Keratinocyte (primary cell): ENCODE measurements at regions not wholly inside any gene's neighbourhood (a gene's known extent, or its start where the extent isn't known, plus 50 kb on each side); places are given as distances from the start of the nearest gene placed in this dataset.

ENCODE experiments used
- DNase-seq: peaks from one replicate; pipeline ENCODE4 v3.0.0-alpha.2; 2011; ENCODE audit warnings: low read depth, missing footprints, low spot score
- FAIRE-seq: peaks from 2 replicates; lab custom pipeline; 2011; peaks lifted over from hg19 to GRCh38; lab: Jason Lieb, UNC
- H2AFZ ChIP-seq: 2 replicates; pipeline ENCODE4 v1.6.0; 2012; ENCODE audit warnings: low read length, control low read depth, inconsistent platforms; ENCODE audit not compliant: control insufficient read depth
- H3K27ac ChIP-seq: 2 replicates; pipeline ENCODE4 v1.5.1; 2011; ENCODE audit warnings: low read length; ENCODE audit not compliant: control insufficient read depth, insufficient read depth
- H3K27me3 ChIP-seq: 3 replicates; pipeline ENCODE4 v1.6.0; 2011; ENCODE audit warnings: low read length; ENCODE audit not compliant: control insufficient read depth, insufficient read depth; ENCODE audit errors: extremely low read depth
- H3K36me3 ChIP-seq, 2 experiments: 2 replicates in 1 of 2; 3 replicates in 1 of 2; pipeline ENCODE4 v1.5.1; 2011; ENCODE audit warnings: low read length in 2 of 2, mild to moderate bottlenecking in 1 of 2; ENCODE audit not compliant: control insufficient read depth in 2 of 2, insufficient read depth in 2 of 2; ENCODE audit errors: extremely low read depth in 1 of 2
- H3K4me1 ChIP-seq: 3 replicates; pipeline ENCODE4 v1.5.1; 2011; ENCODE audit warnings: low read length; ENCODE audit not compliant: control insufficient read depth, insufficient read depth; ENCODE audit errors: extremely low read depth
- H3K4me2 ChIP-seq: 3 replicates; pipeline ENCODE4 v1.6.0; 2011; ENCODE audit warnings: low read depth, low read length; ENCODE audit not compliant: control insufficient read depth, insufficient read depth; ENCODE audit errors: extremely low read depth
- H3K4me3 ChIP-seq, 3 experiments: fragments of 200-600 bp in 1 of 3; sonication (generic) in 1 of 3; 2 replicates in 2 of 3; 3 replicates in 1 of 3; pipeline ENCODE4 v1.5.1; 2011 to 2016; ENCODE audit warnings: low read length in 3 of 3, mild to moderate bottlenecking in 3 of 3, control low read depth in 2 of 3, inconsistent platforms in 1 of 3, low read depth in 1 of 3, mixed read lengths in 1 of 3, mixed run types in 1 of 3, moderate library complexity in 1 of 3; ENCODE audit not compliant: control insufficient read depth in 2 of 3, insufficient read depth in 2 of 3; ENCODE audit errors: extremely low read depth in 1 of 3
- H3K79me2 ChIP-seq: 2 replicates; pipeline ENCODE4 v1.6.0; 2012; ENCODE audit warnings: low read length; ENCODE audit not compliant: control insufficient read depth, insufficient read depth
- H3K9ac ChIP-seq: 3 replicates; pipeline ENCODE4 v1.6.0; 2011; ENCODE audit warnings: low read length; ENCODE audit not compliant: control insufficient read depth, insufficient read depth; ENCODE audit errors: extremely low read depth
- H3K9me1 ChIP-seq: 3 replicates; pipeline ENCODE4 v1.6.0; 2011; ENCODE audit warnings: low read length; ENCODE audit not compliant: control insufficient read depth, insufficient read depth; ENCODE audit errors: extremely low read depth
- H3K9me3 ChIP-seq: 2 replicates; pipeline ENCODE4 v1.5.1; 2012; ENCODE audit warnings: low read depth, low read length; ENCODE audit not compliant: control insufficient read depth
- H4K20me1 ChIP-seq: 3 replicates; pipeline ENCODE4 v1.6.0; 2011; ENCODE audit warnings: low read length; ENCODE audit not compliant: control insufficient read depth, insufficient read depth; ENCODE audit errors: extremely low read depth
- EZH2 ChIP-seq: IDR thresholded peaks from one replicate; pipeline ENCODE4 v1.6.1; 2012; ENCODE audit warnings: inconsistent platforms, mild to moderate bottlenecking, low read length, moderate library complexity
- dilution Hi-C: fragments of 300-500 bp; cut with MboI; formaldehyde crosslinking; loops from one replicate; pipeline ENCODE4 v1.7.0; 2020; ENCODE audit warnings: low sequenced_read_pairs; ENCODE audit not compliant: extremely low pct_ligation_motif_present
- TF ChIP-seq, protein P1 (sequence below), 3 experiments: IDR thresholded peaks in 1 of 3; conservative IDR thresholded peaks in 1 of 3; optimal IDR thresholded peaks in 1 of 3; 2 replicates in 2 of 3; 3 replicates in 1 of 3; pipeline versions ENCODE3 to v1.5.1; 2011; ENCODE audit warnings: low read length in 3 of 3, mild to moderate bottlenecking in 3 of 3, moderate library complexity in 2 of 3, control low read depth in 1 of 3, inconsistent platforms in 1 of 3; ENCODE audit not compliant: insufficient read depth in 2 of 3; ENCODE audit errors: extremely low read depth in 1 of 3

DNA sequence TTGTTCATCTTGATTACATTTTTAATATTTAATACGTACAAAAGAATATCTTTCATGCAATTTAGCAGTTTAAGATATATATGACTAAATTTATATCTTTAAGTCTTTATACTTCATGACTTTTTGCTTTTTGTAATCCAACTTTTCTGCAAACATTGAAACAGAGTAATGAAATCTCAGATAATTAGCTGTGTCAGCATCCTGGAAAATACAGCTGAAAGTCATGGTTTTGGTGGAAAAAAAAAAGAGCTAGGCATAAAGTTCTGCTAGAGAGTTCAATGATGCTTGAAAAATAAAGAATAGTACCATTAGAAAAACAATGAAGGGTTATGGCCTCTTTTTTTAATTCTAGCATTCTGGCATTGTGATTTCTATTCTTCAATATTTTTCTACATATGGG, 387.4 kb upstream of the ROBO2 start:
- Histone ChIP-seq H3K36me3 (no peaks in the 10 kb centered on the region), H3K9me3 (no peaks in the 10 kb centered on the region), H3K27me3 (no peaks in the 10 kb centered on the region), H4K20me1 (no peaks in the 10 kb centered on the region), H3K79me2 (no peaks in the 10 kb centered on the region), H3K4me3 (no peak overlapping the region), H3K9ac (no peak overlapping the region), H2AFZ (no peak overlapping the region), H3K27ac (no peak overlapping the region), H3K4me1 (no peaks in the 10 kb centered on the region), H3K4me2 (no peak overlapping the region), H3K9me1 (no peaks in the 10 kb centered on the region)
- dilution Hi-C loops: no loop called here
- TF ChIP-seq EZH2: no peak
- TF ChIP-seq, protein P1, sequence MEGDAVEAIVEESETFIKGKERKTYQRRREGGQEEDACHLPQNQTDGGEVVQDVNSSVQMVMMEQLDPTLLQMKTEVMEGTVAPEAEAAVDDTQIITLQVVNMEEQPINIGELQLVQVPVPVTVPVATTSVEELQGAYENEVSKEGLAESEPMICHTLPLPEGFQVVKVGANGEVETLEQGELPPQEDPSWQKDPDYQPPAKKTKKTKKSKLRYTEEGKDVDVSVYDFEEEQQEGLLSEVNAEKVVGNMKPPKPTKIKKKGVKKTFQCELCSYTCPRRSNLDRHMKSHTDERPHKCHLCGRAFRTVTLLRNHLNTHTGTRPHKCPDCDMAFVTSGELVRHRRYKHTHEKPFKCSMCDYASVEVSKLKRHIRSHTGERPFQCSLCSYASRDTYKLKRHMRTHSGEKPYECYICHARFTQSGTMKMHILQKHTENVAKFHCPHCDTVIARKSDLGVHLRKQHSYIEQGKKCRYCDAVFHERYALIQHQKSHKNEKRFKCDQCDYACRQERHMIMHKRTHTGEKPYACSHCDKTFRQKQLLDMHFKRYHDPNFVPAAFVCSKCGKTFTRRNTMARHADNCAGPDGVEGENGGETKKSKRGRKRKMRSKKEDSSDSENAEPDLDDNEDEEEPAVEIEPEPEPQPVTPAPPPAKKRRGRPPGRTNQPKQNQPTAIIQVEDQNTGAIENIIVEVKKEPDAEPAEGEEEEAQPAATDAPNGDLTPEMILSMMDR (optimal IDR thresholded peaks at IDR 0.05 in 1 of 3, IDR thresholded peaks at IDR 0.05 in 1 of 3, conservative IDR thresholded peaks at IDR 0.05 in 1 of 3; ENCODE audit: extremely low read depth in 1 of 3, insufficient read depth in 2 of 3, low read length in 3 of 3): no peak
- DNase-seq: no peak
- FAIRE-seq: no peak

DNA sequence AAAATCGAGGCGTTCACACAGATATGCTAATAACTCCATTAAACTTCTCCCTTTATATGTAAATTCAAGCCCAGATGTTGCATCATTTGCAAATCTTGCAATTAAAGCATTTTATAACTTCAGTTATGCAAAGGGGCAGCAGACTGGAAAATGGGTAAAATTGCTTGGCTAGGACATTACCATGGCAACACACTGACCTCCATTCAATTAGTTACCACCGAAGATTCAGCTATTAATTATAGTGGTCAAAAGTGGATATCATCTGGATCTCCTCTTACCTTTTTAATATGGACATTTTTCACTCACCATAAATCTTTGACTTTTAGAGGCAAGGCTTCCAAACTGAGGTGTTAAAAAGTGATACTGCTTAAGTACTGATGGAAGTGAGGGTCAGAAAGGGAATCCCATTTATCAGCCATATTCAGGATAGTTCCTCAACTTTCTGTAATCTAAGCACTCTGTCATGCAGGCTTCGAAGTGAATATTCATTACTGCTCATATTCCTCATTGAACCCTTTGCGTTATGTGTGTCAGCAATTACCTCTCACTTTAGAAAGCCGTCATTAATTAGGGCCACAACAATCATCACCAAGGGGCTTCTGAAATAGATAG, 386.2 kb upstream of the ROBO2 start:
- H2AFZ ChIP-seq: no peak overlapping the region
- H3K4me2 ChIP-seq: no peak overlapping the region
- H3K27ac ChIP-seq: no peak overlapping the region
- H3K9me1 ChIP-seq: no peaks in the 10 kb centered on the region
- FAIRE-seq (no peak), DNase-seq (no peak)
- no peaks in the 10 kb centered on the region for H3K9me3 ChIP-seq
- TF ChIP-seq EZH2: no peak
- H3K79me2 ChIP-seq: no peaks in the 10 kb centered on the region
- H4K20me1 ChIP-seq: no peaks in the 10 kb centered on the region
- no peak overlapping the region for H3K9ac ChIP-seq
- H3K4me1 ChIP-seq: no peaks in the 10 kb centered on the region
- dilution Hi-C loops: no loop called here
- H3K36me3 ChIP-seq: no peaks in the 10 kb centered on the region
- H3K4me3 ChIP-seq: no peak overlapping the region
- no peaks in the 10 kb centered on the region for H3K27me3 ChIP-seq

DNA sequence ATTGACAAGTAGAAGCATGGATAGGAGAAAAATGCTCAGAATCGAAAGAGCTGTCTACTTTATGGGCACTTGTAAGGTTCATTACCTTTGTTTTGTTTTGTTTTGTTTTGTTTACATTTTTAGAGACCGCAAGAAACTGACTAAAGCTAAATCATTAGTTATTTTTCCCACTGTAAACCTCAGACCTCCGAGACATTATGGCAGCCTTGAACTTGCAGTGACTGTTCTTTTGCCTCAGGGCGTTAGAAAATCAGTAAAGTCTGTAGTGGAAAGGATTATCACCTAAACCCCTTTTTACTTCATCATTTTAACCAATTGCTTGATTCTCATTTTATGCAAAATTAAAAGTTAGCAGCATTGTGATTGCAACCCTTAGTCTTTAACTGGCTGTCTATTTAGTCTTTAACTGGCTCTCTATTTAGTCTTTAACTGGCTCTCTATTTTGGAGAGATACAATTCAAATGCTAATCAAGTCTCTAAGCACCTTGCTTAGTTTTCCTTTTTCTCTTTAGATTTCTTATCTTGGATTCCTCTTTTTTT, 383.3 kb upstream of the ROBO2 start:
- H3K27me3 ChIP-seq: no peaks in the 10 kb centered on the region
- no peaks in the 10 kb centered on the region for H3K9me3 ChIP-seq
- no peaks in the 10 kb centered on the region for H4K20me1 ChIP-seq
- H3K9ac ChIP-seq: no peak overlapping the region
- no peak for DNase-seq
- H3K4me1 ChIP-seq: no peaks in the 10 kb centered on the region
- H3K4me3 ChIP-seq: no peak overlapping the region
- no peak for TF ChIP-seq EZH2
- TF ChIP-seq, protein P1 (optimal IDR thresholded peaks at IDR 0.05 in 1 of 3, IDR thresholded peaks at IDR 0.05 in 1 of 3, conservative IDR thresholded peaks at IDR 0.05 in 1 of 3; ENCODE audit: extremely low read depth in 1 of 3, insufficient read depth in 2 of 3, low read length in 3 of 3): no peak
- H3K4me2 ChIP-seq: no peak overlapping the region
- H3K9me1 ChIP-seq: no peaks in the 10 kb centered on the region
- no peaks in the 10 kb centered on the region for H3K36me3 ChIP-seq
- FAIRE-seq: no peak
- no peak overlapping the region for H2AFZ ChIP-seq
- no peak overlapping the region for H3K27ac ChIP-seq
- dilution Hi-C loops: no loop called here
- H3K79me2 ChIP-seq: no peaks in the 10 kb centered on the region
